CD14-positive monocyte (primary cell): ENCODE measurements at regions not wholly inside any gene's neighbourhood (a gene's known extent, or its start where the extent isn't known, plus 50 kb on each side); places are given as distances from the start of the nearest gene placed in this dataset.

Experiments used
- DNase-seq, 3 donors: peaks; one replicate each; pipeline ENCODE4 v3.0.0-alpha.2; 2011 to 2022
- H2AFZ ChIP-seq: 2 replicates; pipeline ENCODE4 v1.6.0; 2012; ENCODE audit warnings: mild to moderate bottlenecking, low read depth, low read length, inconsistent platforms; ENCODE audit not compliant: insufficient read depth, poor library complexity, severe bottlenecking
- H3K27ac ChIP-seq, 2 donors: 1 replicate in 1 of 2; 2 replicates in 1 of 2; pipeline ENCODE4 v1.5.1; 2012 to 2013; ENCODE audit warnings: low read length in 2 of 2, control low read depth in 1 of 2, inconsistent platforms in 1 of 2, low read depth in 1 of 2, mild to moderate bottlenecking in 1 of 2
- H3K27me3 ChIP-seq, 2 donors: one replicate each; pipeline versions ENCODE4 v1.6.0 to v1.6.1; 2011 to 2013; ENCODE audit warnings: low read length in 2 of 2; ENCODE audit not compliant: control insufficient read depth in 2 of 2, insufficient read depth in 2 of 2
- H3K36me3 ChIP-seq, 2 donors: replicated peaks in 1 of 2; 1 replicate in 1 of 2; 2 replicates in 1 of 2; pipeline versions ENCODE4 v1.5.1 to v1.6.1; 2012 to 2013; ENCODE audit warnings: low read length in 2 of 2, control low read depth in 1 of 2, inconsistent platforms in 1 of 2, mild to moderate bottlenecking in 1 of 2; ENCODE audit not compliant: insufficient read depth in 2 of 2, control insufficient read depth in 1 of 2
- H3K4me1 ChIP-seq, 2 donors: 1 replicate in 1 of 2; 2 replicates in 1 of 2; pipeline versions ENCODE4 v1.5.1 to v1.6.1; 2012 to 2013; ENCODE audit warnings: low read length in 2 of 2, control low read depth in 1 of 2, inconsistent platforms in 1 of 2, mild to moderate bottlenecking in 1 of 2, moderate library complexity in 1 of 2; ENCODE audit not compliant: insufficient read depth in 2 of 2, control insufficient read depth in 1 of 2
- H3K4me2 ChIP-seq: replicated peaks from 2 replicates; pipeline ENCODE3; 2012; ENCODE audit warnings: low read length, moderate library complexity, mild to moderate bottlenecking; ENCODE audit not compliant: poor library complexity, severe bottlenecking; ENCODE audit errors: extremely low read depth
- H3K4me3 ChIP-seq, 3 experiments: fragments of 200-600 bp in 1 of 3; sonication (generic) in 1 of 3; replicated peaks in 1 of 3; 1 replicate in 2 of 3; 2 replicates in 1 of 3; pipeline ENCODE4 v1.5.1; 2011 to 2013; ENCODE audit warnings: low read length in 3 of 3, mild to moderate bottlenecking in 3 of 3, control low read depth in 2 of 3, low read depth in 2 of 3, inconsistent platforms in 1 of 3, moderate library complexity in 1 of 3
- H3K79me2 ChIP-seq: 2 replicates; pipeline ENCODE4 v1.6.0; 2012; ENCODE audit warnings: mild to moderate bottlenecking, control low read depth, inconsistent platforms, low read length, moderate library complexity; ENCODE audit not compliant: insufficient read depth
- H3K9ac ChIP-seq: 2 replicates; pipeline ENCODE4 v1.6.0; 2017; ENCODE audit warnings: low read length, mild to moderate bottlenecking; ENCODE audit not compliant: insufficient read depth, poor library complexity, severe bottlenecking
- H3K9me3 ChIP-seq, 2 donors: replicated peaks in 1 of 2; 1 replicate in 1 of 2; 2 replicates in 1 of 2; pipeline versions ENCODE4 v1.5.1 to v1.6.1; 2012 to 2013; ENCODE audit warnings: low read length in 2 of 2, control low read depth in 1 of 2; ENCODE audit not compliant: control insufficient read depth in 1 of 2, insufficient read depth in 1 of 2
- H4K20me1 ChIP-seq: 2 replicates; pipeline ENCODE4 v1.6.0; 2012; ENCODE audit warnings: mild to moderate bottlenecking, low read length, control low read depth, moderate library complexity; ENCODE audit not compliant: insufficient read depth
- H3K27ac Mint-ChIP-seq, 7 donors: one replicate each; pipeline ENCODE4 v1.8.0; 2020; ENCODE audit warnings: mild to moderate bottlenecking in 7 of 7, mixed read lengths in 7 of 7, moderate library complexity in 6 of 7, inconsistent platforms in 2 of 7
- H3K27me3 Mint-ChIP-seq, 3 donors: one replicate each; pipeline ENCODE4 v1.8.0; 2021 to 2022; ENCODE audit warnings: low read depth in 3 of 3, mild to moderate bottlenecking in 3 of 3, mixed read lengths in 3 of 3, moderate library complexity in 3 of 3, inconsistent platforms in 1 of 3
- H3K36me3 Mint-ChIP-seq, 2 donors: one replicate each; pipeline ENCODE4 v1.8.0; 2020; ENCODE audit warnings: mixed read lengths in 2 of 2, inconsistent platforms in 1 of 2, mild to moderate bottlenecking in 1 of 2
- H3K4me1 Mint-ChIP-seq: one replicate; pipeline ENCODE4 v1.8.0; 2020; ENCODE audit warnings: mild to moderate bottlenecking, mixed read lengths
- H3K4me3 Mint-ChIP-seq, 2 donors: one replicate each; pipeline ENCODE4 v1.8.0; 2020; ENCODE audit warnings: mild to moderate bottlenecking in 2 of 2, mixed read lengths in 2 of 2, moderate library complexity in 1 of 2
- H3K9me3 Mint-ChIP-seq, 7 donors: one replicate each; pipeline ENCODE4 v1.8.0; 2020 to 2022; ENCODE audit warnings: mixed read lengths in 7 of 7, mild to moderate bottlenecking in 6 of 7, moderate library complexity in 6 of 7, inconsistent platforms in 2 of 7
- WGBS: methylation state at CpG from one replicate; pipeline ENCODE4 v1.1.5; 2013; ENCODE audit warnings: missing lambda C conversion rate; ENCODE audit not compliant: insufficient coverage; 5-methylcytosine and 5-hydroxymethylcytosine counted together
- intact Hi-C, 2 donors: fragments of 100-400 bp; cut with micrococcal nuclease; formaldehyde crosslinking; loops; one replicate each; pipeline versions ENCODE4 v1.15.0 to v1.15.1; 2023
- TF ChIP-seq, protein P1 (sequence below): fragments of 200-600 bp; IDR thresholded peaks from one replicate; pipeline ENCODE4 v1.8.0; 2022; ENCODE audit warnings: antibody characterized with exemption, mild to moderate bottlenecking

DNA sequence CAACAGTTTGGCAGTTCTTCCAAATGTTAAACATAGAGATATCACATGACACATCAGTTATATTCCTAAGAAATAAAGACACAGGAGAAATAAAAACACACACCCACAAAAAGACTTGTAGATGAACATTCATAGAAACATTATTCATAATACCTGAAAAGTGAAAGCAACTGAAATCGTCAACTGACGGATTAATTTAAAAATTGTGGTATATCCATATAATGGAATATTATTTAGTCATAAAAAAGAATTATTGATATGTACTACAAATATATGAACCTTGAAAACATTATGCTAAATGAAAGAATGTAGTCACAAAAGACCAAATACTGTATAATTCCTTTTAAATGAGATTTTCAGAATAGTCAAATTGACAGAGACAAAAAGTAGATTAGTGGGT is 330.2 kb upstream of the CD180 start:
- H3K36me3 Mint-ChIP-seq, result no peaks in the 10 kb centered on the region
- no peaks in the 10 kb centered on the region for H3K36me3 ChIP-seq
- H3K9me3 ChIP-seq, result peaks cover 0 to 3% of the 10 kb centered on the region in 2 donors
- no peaks in the 10 kb centered on the region for H3K27me3 ChIP-seq
- H3K9ac ChIP-seq, result no peak overlapping the region
- no peaks in the 10 kb centered on the region for H3K27me3 Mint-ChIP-seq
- H3K4me1 ChIP-seq, result no peaks in the 10 kb centered on the region
- no peak for DNase-seq
- intact Hi-C loops, result no loop called here
- no CpG with 5 or more reads among the region's 2 CpGs for WGBS
- no peak overlapping the region for H3K4me3 ChIP-seq
- no peaks in the 10 kb centered on the region for H3K79me2 ChIP-seq
- H3K9me3 Mint-ChIP-seq, result peaks cover 3 to 17% (median 11%) of the 10 kb centered on the region in 7 donors
- no peak overlapping the region for H3K27ac ChIP-seq
- H3K4me1 Mint-ChIP-seq, result no peaks in the 10 kb centered on the region
- no peaks in the 10 kb centered on the region for H4K20me1 ChIP-seq
- no peak overlapping the region for H3K4me3 Mint-ChIP-seq
- no peak overlapping the region for H3K27ac Mint-ChIP-seq
- no peak overlapping the region for H3K4me2 ChIP-seq
- TF ChIP-seq, protein P1, sequence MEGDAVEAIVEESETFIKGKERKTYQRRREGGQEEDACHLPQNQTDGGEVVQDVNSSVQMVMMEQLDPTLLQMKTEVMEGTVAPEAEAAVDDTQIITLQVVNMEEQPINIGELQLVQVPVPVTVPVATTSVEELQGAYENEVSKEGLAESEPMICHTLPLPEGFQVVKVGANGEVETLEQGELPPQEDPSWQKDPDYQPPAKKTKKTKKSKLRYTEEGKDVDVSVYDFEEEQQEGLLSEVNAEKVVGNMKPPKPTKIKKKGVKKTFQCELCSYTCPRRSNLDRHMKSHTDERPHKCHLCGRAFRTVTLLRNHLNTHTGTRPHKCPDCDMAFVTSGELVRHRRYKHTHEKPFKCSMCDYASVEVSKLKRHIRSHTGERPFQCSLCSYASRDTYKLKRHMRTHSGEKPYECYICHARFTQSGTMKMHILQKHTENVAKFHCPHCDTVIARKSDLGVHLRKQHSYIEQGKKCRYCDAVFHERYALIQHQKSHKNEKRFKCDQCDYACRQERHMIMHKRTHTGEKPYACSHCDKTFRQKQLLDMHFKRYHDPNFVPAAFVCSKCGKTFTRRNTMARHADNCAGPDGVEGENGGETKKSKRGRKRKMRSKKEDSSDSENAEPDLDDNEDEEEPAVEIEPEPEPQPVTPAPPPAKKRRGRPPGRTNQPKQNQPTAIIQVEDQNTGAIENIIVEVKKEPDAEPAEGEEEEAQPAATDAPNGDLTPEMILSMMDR, result no peak
- no peak overlapping the region for H2AFZ ChIP-seq

DNA sequence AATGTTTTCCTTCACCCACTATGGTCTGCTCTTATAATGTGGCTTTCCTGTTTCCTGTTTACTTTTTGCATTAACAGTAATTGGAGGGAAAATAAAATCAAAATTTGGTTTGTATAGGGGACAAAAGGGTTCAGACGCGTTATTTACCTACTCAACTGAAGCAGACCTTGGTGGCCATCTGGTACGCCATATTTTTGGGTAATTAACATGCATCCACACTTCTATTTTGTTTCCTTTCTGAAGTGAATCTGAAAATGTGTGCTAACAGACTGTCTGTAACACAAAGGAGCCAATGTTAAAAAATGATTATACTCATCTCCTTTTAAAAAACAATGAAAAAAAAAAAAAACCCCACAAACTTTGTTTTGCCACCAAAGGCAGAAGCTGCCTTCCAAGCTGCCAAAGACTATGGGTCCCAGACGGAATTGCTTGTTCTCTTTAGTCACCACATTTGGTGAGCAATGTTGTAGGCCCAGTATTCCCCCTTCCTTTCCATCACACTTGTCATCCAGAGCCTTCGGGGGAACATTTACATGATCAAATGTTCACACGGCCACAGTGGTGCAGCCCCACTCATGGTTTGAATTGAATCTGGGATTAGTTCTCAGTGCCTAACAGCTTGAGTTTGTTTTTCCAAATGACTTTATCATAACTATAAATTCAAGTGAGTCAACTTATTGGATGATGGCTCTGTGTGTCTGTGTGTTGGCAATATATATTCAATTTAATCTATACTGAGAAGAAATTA is 323.7 kb upstream of the CD180 start:
- Mint-ChIP-seq H3K36me3 (no peaks in the 10 kb centered on the region), H3K4me1 (no peaks in the 10 kb centered on the region), H3K4me3 (no peak overlapping the region), H3K27me3 (peaks cover 0 to 3% (median 0%) of the 10 kb centered on the region in 3 donors), H3K27ac (no peak overlapping the region), H3K9me3 (peaks cover 0 to 6% (median 3%) of the 10 kb centered on the region in 7 donors)
- no peaks in the 10 kb centered on the region for H3K4me1 ChIP-seq
- no peaks in the 10 kb centered on the region for H3K9me3 ChIP-seq
- 89% methylated on average over 1 of the region's 6 CpGs for WGBS
- intact Hi-C loops, result no loop called here
- no peak overlapping the region for H2AFZ ChIP-seq
- H3K4me3 ChIP-seq, result no peak overlapping the region
- no peaks in the 10 kb centered on the region for H3K27me3 ChIP-seq
- H4K20me1 ChIP-seq, result no peaks in the 10 kb centered on the region
- no peaks in the 10 kb centered on the region for H3K79me2 ChIP-seq
- TF ChIP-seq, protein P1, result no peak
- no peaks in the 10 kb centered on the region for H3K36me3 ChIP-seq
- H3K9ac ChIP-seq, result no peak overlapping the region
- no peak overlapping the region for H3K4me2 ChIP-seq
- no peak for DNase-seq
- H3K27ac ChIP-seq, result no peak overlapping the region
